NCI-H2196 (cell line): ENCODE measurements at regions not wholly inside any gene's neighbourhood (a gene's known extent, or its start where the extent isn't known, plus 50 kb on each side); places are given as distances from the start of the nearest gene placed in this dataset.
"Not testable (repeated sequence)": the region's sequence is repeated elsewhere in the genome, so short reads cannot be mapped to it uniquely, and the experiment has no call there.

Source experiments
- DNase-seq: peaks from one replicate; lab custom pipeline; 2025; ENCODE audit not compliant: unreplicated experiment; lab: John Stamatoyannopoulos, UW

GRCh38 chr6:84635081-84635761 is 129.2 kb downstream of the TBX18 start:
- no peak for DNase-seq

- no peak for DNase-seq
Measured at GRCh38 chr6:84633771-84634170, 130.6 kb downstream of the TBX18 start.

DNA sequence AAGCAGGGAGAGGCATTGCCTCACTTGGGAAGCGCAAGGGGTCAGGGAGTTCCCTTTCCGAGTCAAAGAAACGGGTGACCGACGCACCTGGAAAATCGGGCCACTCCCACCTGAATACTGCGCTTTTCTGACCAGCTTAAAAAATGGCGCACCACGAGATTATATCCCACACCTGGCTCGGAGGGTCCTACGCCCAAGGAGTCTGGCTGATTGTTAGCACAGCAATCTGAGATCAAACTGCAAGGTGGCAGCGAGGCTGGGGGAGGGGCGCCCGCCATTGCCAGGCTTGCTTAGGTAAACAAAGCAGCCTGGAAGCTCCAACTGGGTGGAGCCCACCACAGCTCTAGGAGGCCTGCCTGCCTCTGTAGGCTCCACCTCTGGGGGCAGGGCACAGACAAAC is 137.9 kb downstream of the TBX18 start:
- not testable (repeated sequence) for DNase-seq

- no peak for DNase-seq
Measured at GRCh38 chr6:84625506-84625905, 138.9 kb downstream of the TBX18 start.

DNA sequence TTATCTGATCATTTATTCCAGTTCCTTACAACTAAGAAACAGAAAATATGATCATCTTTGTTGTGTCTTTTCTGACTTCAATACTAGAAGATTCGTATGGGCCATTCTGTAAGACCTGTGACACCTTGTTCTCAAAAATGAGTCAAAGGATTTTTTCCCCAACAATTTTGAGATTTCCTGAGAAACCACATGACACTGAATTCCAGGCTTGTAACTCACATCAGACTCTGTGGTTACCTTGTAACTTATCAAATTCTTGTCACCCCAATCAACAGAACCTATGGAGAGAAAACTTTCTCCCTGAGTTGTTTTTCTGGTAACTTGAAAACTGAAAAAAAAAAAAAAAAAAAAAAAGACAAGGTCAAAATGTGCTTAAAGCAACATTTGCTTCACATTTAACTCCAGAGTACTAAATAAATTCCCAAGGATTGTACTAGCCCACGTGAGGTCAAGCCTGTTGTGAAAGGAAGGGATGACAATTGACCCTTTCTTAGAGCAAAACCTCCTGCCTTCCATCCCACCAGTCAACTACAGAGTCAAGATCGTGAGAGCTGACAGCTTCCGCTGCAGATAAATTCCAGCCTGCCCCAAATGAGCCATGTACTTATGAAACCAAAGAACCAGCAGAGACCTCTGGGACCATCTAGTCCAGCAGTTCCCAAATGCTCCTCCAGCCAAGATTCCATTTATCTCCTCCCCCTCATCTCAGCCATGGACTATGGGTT is 140.3 kb downstream of the TBX18 start:
- no peak for DNase-seq

DNA sequence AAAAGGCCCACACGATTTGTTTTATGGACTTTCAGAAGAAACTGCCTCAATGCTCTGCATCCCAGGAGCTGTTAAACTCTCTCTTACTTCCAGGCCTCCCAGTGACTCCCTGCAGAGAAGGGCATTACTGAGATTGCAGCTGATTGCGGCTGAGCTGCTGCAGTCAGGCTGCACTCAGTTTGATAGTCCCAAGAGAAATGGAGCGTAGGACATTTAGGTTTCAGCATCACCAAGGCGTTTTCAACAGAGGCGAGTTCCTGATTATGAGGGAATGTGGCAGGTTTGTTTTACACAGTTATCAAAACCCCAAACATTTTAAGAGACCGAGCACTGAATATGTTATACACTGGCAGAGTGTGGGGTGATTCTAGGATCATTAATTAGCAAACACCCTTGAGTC is 145.6 kb downstream of the TBX18 start:
- DNase-seq, result no peak

- DNase-seq, result no peak
Measured at GRCh38 chr6:84618046-84618752, 146.2 kb downstream of the TBX18 start.

GRCh38 chr6:84615987-84616386 is 148.4 kb downstream of the TBX18 start:
- no peak for DNase-seq

- DNase-seq, result no peak
Measured at GRCh38 chr6:84615113-84615850, 149.1 kb downstream of the TBX18 start.

GRCh38 chr6:84606860-84607259 is 157.5 kb downstream of the TBX18 start:
- no peak for DNase-seq

DNA sequence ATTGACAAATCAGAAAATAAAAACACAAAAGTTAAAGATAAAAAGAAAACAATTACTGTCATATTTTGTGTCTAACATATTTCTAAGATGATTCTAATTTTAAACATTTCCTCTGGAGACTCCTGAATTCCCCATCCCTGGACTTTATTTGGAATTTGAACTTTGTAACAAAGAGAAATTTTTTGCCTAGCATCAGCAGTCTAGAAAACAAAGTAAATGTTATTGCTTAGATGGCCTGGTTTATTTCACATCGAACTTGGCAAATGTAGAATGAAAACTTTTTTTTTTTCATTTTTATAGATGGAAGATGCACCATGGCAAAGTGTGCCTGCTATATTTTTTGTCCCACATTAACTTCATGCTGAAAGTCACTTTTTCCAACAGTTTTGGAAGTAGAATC is 159.1 kb downstream of the TBX18 start:
- no peak for DNase-seq

DNA sequence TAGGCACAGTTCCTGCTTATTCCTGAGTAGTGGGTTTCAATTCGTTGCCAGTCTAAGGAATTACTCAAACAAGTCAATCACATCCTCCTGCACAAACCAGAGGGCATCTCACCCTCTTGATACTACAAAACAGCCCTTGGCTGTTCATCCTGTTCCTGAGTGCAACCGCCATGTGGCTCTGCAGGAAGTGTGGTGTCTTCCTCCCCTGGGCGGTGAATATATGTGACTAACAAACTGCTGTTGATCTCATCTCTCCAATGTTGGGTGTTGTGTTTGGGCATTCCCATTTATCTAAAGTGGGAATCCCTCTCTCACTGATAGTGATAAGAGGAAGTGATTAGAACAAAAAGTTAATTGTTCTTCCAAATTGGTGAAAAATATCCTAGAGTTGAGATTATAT is 163.0 kb downstream of the TBX18 start:
- DNase-seq, result no peak

- no peak for DNase-seq
Measured at GRCh38 chr6:84599991-84600390, 164.4 kb downstream of the TBX18 start.

- no peak for DNase-seq
Measured at GRCh38 chr6:84597238-84597875, 167.0 kb downstream of the TBX18 start.

DNA sequence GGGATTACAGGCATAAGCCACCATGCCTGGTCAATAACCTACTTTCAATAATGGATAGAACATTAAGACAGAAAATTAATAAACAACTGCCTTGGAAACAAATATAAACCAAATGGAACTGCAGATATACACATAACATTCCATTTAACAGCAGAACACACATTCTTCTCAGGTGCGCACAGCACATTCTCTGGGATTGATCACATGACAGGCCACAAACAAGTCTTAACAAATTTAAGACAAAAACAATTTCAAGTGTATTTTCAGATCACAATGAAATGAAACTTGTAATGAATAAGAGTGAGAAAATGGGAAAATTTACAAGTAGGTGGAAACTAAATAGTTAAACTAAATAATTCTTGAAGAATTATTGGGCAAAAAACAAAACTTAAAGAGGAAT is 167.9 kb downstream of the TBX18 start:
- DNase-seq, result no peak

DNA sequence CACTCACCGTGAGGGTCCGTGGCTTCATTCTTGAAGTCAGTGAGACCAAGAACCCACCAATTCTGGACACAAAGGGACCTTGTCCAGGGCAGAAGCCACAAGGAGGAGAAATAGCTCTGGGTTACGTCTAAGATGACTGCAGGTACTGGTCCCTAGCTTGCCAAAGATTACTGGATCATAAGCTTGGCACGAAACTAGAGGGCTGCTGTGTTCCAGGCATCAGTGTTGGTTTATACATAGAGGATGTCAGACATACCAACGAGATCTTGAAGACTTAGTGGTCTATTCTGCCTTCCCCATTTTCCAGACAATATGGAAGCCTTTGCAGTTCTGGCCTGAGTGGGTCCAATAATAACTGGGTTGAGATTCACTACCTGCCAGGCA is 175.7 kb downstream of the TBX18 start:
- DNase-seq, result no peak

DNA sequence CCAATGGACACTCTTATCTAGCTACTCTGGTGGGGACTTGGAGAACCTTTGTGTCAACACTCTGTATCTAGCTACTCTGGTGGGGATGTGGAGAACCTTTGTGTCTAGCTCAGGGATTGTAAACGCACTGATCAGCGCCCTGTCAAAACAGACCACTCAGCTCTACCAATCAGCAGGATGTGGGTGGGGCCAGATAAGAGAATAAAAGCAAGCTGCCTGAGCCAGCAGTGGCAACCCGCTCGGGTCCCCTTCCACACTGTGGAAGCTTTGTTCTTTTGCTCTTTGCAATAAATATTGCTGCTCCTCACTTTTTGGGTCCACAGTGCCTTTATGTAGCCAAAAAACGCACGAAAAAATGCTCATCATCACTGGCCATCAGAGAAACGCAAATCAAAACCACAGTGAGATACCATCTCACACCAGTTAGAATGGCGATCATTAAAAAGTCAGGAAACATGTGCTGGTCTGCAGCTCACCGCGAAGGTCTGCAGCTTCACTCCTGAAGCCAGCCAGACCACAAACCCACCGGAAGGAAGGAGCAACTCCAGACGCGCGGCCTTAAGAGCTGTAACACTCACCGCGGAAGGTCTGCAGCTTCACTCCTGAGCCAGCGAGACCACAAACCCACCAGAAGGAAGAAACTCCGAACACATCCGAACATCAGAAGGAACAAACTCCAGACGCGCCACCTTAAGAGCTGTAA is 176.3 kb downstream of the TBX18 start:
- DNase-seq, result not testable (repeated sequence)

DNA sequence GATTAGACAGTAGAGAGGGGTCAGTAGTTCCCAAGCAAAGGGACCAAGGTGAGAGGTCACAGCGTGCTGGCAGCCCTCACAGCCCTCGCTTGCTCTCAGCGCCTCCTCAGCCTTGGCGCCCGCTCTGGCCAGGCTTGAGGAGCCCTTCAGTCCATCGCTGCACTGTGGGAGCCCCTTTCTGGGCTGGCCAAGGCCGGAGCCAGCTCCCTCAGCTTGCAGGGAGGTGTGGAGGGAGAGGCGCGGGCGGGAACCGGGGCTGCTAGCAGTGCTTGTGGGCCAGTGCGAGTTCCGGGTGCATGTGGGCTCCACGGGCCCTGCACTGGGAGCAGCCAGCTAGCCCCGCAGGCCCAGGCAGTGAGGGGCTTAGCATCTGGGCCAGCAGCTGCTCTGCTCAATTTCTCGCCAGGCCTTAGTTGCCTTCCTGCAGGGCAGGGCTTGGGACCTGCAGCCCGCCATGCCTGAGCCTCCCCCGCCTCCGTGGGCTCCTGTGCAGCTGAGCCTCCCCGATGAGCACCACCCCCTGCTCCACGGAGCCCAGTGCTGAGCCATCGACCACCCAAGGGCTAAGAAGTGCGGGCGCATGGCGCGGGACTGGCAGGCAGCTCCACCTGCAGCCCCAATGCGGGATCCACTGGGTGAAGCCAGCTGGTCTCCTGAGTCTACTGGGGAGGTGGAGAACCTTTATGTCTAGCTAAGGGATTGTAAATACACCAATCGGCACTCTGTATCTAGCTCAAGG is 177.0 kb downstream of the TBX18 start:
- not testable (repeated sequence) for DNase-seq

DNA sequence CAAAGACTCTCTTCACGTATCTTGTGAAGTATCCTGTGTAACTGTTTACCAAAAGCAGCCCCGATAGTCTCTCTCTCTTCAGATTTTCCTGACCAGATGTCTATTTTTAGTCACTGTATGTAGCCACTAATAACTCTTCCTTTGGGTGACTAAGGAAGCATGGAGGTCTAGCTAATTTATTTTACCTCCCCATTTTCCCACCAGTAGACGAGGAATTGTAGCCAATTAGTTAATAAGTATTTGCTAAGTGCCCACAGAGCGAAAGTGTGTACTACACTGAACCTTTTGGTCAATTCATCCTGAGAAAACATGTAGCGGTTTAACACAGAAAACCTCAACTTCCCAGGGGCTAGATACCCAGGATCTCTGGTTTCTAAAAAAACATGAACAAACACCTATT is 180.6 kb downstream of the TBX18 start:
- no peak for DNase-seq

DNA sequence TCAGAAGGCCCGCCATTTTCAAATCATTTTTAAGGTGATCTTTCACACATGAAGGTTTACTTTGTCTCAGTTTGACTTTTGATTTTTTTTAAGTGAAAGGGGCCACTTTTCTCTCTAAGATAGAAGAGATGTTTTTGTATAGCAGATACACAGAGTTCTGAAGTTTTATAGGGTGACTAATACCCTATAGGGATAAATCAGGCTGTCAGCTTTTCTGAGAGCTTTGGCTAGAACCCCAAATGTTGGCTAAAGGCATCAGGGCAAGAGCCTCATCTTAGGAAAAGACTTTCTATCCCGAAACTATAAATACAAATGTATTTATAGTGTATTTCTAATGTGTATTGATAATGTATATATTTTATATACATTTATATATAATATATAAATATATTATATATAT is 181.4 kb downstream of the TBX18 start:
- no peak for DNase-seq
